ENCODE measurements at regions not wholly inside any gene's neighbourhood (a gene's known extent, or its start where the extent isn't known, plus 50 kb on each side); places are given as distances from the start of the nearest gene placed in this dataset.
"Not testable (repeated sequence)": the region's sequence is repeated elsewhere in the genome, so short reads cannot be mapped to it uniquely, and the experiment has no call there.

GRCh38 chr12:74780182-74780849, 242.7 kb downstream of the ATXN7L3B start:
- no peaks in the 10 kb centered on the region for H3K36me3 ChIP-seq (ENCODE audit: control insufficient read depth in 4 of 4, insufficient read depth in 4 of 4, low read length in 4 of 4)
- no peak overlapping the region for H3K9ac ChIP-seq (ENCODE audit: insufficient read depth in 1 of 2, low read length in 2 of 2)
- ATAC-seq (ENCODE audit: insufficient read depth, low FRiP score): no peak
- no peaks in the 10 kb centered on the region for H3K9me3 ChIP-seq (ENCODE audit: control insufficient read depth in 4 of 4, insufficient read depth in 3 of 4, low read length in 3 of 4)
- no peaks in the 10 kb centered on the region for H3K27me3 ChIP-seq (ENCODE audit: control insufficient read depth in 3 of 3, insufficient read depth in 3 of 3, low read length in 2 of 3)
- 70 to 84% methylated on average over 2 of the region's 2 CpGs for WGBS, 2 donors
- no peak overlapping the region for H3K4me3 ChIP-seq
- no peak overlapping the region for H3K27ac ChIP-seq (ENCODE audit: low read depth in 1 of 2, low read length in 1 of 2)
- no peak for DNase-seq
- TF ChIP-seq CTCF (IDR thresholded peaks at IDR 0.05; ENCODE audit: control extremely low read depth, extremely low read depth): no peak
- no peaks in the 10 kb centered on the region for H3K4me1 ChIP-seq (ENCODE audit: control insufficient read depth in 5 of 5, insufficient read depth in 5 of 5, low read length in 5 of 5)

- not testable (repeated sequence) for H3K27ac ChIP-seq (ENCODE audit: low read depth in 1 of 2, low read length in 1 of 2); H3K4me1 ChIP-seq (ENCODE audit: control insufficient read depth in 5 of 5, insufficient read depth in 5 of 5, low read length in 5 of 5); H3K9ac ChIP-seq (ENCODE audit: insufficient read depth in 1 of 2, low read length in 2 of 2); DNase-seq; H3K36me3 ChIP-seq (ENCODE audit: control insufficient read depth in 4 of 4, insufficient read depth in 4 of 4, low read length in 4 of 4); H3K27me3 ChIP-seq (ENCODE audit: control insufficient read depth in 3 of 3, insufficient read depth in 3 of 3, low read length in 2 of 3); ATAC-seq (ENCODE audit: insufficient read depth, low FRiP score); H3K9me3 ChIP-seq (ENCODE audit: control insufficient read depth in 4 of 4, insufficient read depth in 3 of 4, low read length in 3 of 4); H3K4me3 ChIP-seq
- WGBS, 2 donors: 56 to 67% methylated on average over 1 of the region's 1 CpG
These were observed 243.2 kb downstream of the ATXN7L3B start for GRCh38 chr12:74780850-74781241.

GRCh38 chr12:74781991-74782485, 244.4 kb downstream of the ATXN7L3B start:
- Histone ChIP-seq H3K4me1 (ENCODE audit: control insufficient read depth in 5 of 5, insufficient read depth in 5 of 5, low read length in 5 of 5) (no peaks in the 10 kb centered on the region), H3K9me3 (ENCODE audit: control insufficient read depth in 4 of 4, insufficient read depth in 3 of 4, low read length in 3 of 4) (no peaks in the 10 kb centered on the region), H3K9ac (ENCODE audit: insufficient read depth in 1 of 2, low read length in 2 of 2) (no peak overlapping the region), H3K27me3 (ENCODE audit: control insufficient read depth in 3 of 3, insufficient read depth in 3 of 3, low read length in 2 of 3) (no peaks in the 10 kb centered on the region), H3K36me3 (ENCODE audit: control insufficient read depth in 4 of 4, insufficient read depth in 4 of 4, low read length in 4 of 4) (no peaks in the 10 kb centered on the region), H3K27ac (ENCODE audit: low read depth in 1 of 2, low read length in 1 of 2) (no peak overlapping the region), H3K4me3 (no peak overlapping the region)
- no peak for ATAC-seq (ENCODE audit: insufficient read depth, low FRiP score)
- TF ChIP-seq CTCF (IDR thresholded peaks at IDR 0.05; ENCODE audit: control extremely low read depth, extremely low read depth): no peak
- no peak for DNase-seq
- WGBS, 2 donors: 79 to 82% methylated on average over 1 of the region's 1 CpG

DNA sequence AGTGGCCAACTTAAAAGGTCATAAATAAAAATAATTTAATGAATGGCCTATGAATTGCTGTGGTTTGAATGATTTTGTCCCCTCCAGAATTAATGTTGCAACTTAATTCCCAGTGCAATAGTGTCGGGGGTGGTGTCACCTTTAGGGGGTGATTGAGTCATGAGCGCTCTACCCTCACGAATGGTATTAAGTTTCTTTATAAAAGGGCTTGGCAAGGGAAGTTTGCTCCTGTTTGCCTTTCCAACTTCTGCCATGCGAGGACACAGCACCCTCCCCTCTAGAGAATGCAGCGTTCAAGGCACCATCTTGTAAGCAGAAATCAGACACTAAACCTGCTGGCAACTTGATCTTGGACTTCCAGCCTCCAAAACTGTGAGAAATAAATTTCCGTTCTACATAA, 253.3 kb downstream of the ATXN7L3B start:
- ATAC-seq (ENCODE audit: insufficient read depth, low FRiP score): no peak
- no peaks in the 10 kb centered on the region for H3K9me3 ChIP-seq (ENCODE audit: control insufficient read depth in 4 of 4, insufficient read depth in 3 of 4, low read length in 3 of 4)
- no peaks in the 10 kb centered on the region for H3K4me1 ChIP-seq (ENCODE audit: control insufficient read depth in 5 of 5, insufficient read depth in 5 of 5, low read length in 5 of 5)
- no peak overlapping the region for H3K4me3 ChIP-seq
- no peak for DNase-seq
- WGBS, 2 donors: 80 to 85% methylated on average over 6 of the region's 6 CpGs
- H3K9ac ChIP-seq (ENCODE audit: insufficient read depth in 1 of 2, low read length in 2 of 2): no peak overlapping the region
- H3K36me3 ChIP-seq (ENCODE audit: control insufficient read depth in 4 of 4, insufficient read depth in 4 of 4, low read length in 4 of 4): no peaks in the 10 kb centered on the region
- TF ChIP-seq CTCF (IDR thresholded peaks at IDR 0.05; ENCODE audit: control extremely low read depth, extremely low read depth): no peak
- H3K27ac ChIP-seq (ENCODE audit: low read depth in 1 of 2, low read length in 1 of 2): no peak overlapping the region
- no peaks in the 10 kb centered on the region for H3K27me3 ChIP-seq (ENCODE audit: control insufficient read depth in 3 of 3, insufficient read depth in 3 of 3, low read length in 2 of 3)

Data from lung (tissue), 11 donors.